ENCODE measurements at regions not wholly inside any gene's neighbourhood (a gene's known extent, or its start where the extent isn't known, plus 50 kb on each side); places are given as distances from the start of the nearest gene placed in this dataset.
A peak's percentile ranks its signal among the peaks of the same experiment; 100 is the strongest.

DNA sequence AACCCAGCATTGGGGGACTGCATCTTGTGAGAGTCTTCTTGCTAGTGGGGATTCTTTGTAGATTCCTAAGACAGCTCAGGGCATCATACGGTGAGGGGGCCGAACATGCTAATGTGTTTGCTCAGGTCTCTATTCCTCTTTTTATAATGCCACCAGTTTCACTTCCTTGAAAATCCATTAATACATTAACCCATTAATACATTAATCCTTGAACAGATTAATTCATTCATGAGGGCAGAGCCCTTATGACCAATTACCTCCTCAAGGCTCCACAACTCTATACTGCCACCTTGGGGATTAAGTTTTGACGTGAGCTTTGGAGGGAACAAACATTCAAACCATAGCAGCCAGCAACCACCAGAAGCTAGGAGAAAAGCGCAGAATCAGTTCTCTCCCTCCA is 67.2 kb upstream of the POT1 start:
- intact Hi-C loops (cut with DNase I; ENCODE audit: low total_unique reads) = no loop called here
- H3K36me3 ChIP-seq = no peaks in the 10 kb centered on the region
- H3K4me1 ChIP-seq = peaks cover 0 to 25% (median 0%) of the 10 kb centered on the region in 4 donors
- H3K4me3 ChIP-seq = no peak overlapping the region
- H3K27me3 ChIP-seq = no peaks in the 10 kb centered on the region
- no peaks in the 10 kb centered on the region for H3K9me3 ChIP-seq
- no peak for DNase-seq
- TF ChIP-seq, protein P1, sequence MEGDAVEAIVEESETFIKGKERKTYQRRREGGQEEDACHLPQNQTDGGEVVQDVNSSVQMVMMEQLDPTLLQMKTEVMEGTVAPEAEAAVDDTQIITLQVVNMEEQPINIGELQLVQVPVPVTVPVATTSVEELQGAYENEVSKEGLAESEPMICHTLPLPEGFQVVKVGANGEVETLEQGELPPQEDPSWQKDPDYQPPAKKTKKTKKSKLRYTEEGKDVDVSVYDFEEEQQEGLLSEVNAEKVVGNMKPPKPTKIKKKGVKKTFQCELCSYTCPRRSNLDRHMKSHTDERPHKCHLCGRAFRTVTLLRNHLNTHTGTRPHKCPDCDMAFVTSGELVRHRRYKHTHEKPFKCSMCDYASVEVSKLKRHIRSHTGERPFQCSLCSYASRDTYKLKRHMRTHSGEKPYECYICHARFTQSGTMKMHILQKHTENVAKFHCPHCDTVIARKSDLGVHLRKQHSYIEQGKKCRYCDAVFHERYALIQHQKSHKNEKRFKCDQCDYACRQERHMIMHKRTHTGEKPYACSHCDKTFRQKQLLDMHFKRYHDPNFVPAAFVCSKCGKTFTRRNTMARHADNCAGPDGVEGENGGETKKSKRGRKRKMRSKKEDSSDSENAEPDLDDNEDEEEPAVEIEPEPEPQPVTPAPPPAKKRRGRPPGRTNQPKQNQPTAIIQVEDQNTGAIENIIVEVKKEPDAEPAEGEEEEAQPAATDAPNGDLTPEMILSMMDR (IDR thresholded peaks at IDR 0.05) = no peak
- H3K27ac ChIP-seq = no peak overlapping the region

DNA sequence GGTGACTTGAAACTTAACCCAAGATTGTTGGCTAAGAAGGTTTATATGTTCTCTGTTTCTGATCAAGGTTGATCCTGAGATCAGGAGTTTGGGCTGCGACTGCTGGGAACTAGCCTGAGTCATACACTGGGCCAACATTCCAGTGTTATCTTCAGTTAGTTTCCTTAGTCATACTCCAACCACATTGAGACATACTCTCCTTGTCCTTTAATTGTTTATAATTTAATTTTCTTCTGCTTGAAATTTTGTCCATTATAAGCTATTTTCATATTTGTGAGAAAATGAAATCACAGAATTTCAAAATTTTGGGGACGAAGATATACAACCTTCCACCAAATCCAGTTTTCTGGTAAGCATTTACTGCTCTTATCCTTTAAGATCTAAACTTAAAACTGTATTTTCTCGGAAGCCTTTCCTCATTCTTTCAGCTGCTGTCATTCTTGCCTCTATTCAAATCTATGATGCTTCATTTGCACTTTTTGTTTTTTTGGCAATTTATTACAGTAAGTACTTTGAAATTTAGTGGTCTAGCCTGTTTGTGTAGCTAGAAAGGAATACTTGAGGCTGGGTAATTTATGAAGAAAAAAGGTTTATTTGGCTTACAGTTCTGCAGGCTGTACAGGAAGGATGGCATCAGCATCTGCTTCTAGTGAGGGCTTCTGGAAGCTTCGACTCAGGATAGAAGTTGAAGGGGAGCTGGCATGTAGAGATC is 63.4 kb upstream of the POT1 start:
- Histone ChIP-seq H3K4me3 (peak overlapping the region; percentile 21 to 24), H3K27me3 (no peaks in the 10 kb centered on the region), H3K4me1 (peaks cover 0 to 51% (median 3%) of the 10 kb centered on the region in 4 donors), H3K27ac (peak overlapping the region; percentile 51 to 61), H3K36me3 (no peaks in the 10 kb centered on the region), H3K9me3 (no peaks in the 10 kb centered on the region)
- peak; percentile 23 to 72 for DNase-seq
- TF ChIP-seq, protein P1 (IDR thresholded peaks at IDR 0.05) = no peak
- intact Hi-C loops (cut with DNase I; ENCODE audit: low total_unique reads) = no loop called here

DNA sequence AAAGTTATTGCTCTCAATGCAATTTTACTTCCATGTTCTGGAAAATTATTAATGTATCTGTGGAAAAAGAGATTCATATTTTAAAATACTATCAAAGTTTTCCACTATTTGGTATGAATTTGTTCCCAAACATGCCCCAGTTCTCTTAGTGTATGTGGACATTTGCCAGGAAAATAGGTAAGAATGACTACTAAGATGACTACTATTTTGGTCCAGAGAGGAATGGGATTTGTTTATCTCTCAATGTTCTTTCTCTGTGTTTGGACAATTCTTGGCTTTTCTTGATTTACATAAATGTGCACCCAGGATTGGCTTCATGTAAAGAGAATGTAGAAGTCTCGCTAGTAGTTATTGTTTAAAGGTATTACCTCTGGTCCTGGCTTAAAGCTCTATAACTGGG is 60.3 kb upstream of the POT1 start:
- Histone ChIP-seq H3K4me3 (no peak overlapping the region), H3K36me3 (no peaks in the 10 kb centered on the region), H3K9me3 (no peaks in the 10 kb centered on the region), H3K27me3 (no peaks in the 10 kb centered on the region), H3K4me1 (peaks cover 0 to 51% (median 3%) of the 10 kb centered on the region in 4 donors), H3K27ac (peak overlapping the region; percentile 34 to 59)
- intact Hi-C loops (cut with DNase I; ENCODE audit: low total_unique reads) = no loop called here
- DNase-seq = no peak
- TF ChIP-seq, protein P1 (IDR thresholded peaks at IDR 0.05) = no peak
